Uterus (tissue), 2 donors: ENCODE measurements at regions not wholly inside any gene's neighbourhood (a gene's known extent, or its start where the extent isn't known, plus 50 kb on each side); places are given as distances from the start of the nearest gene placed in this dataset.

ENCODE experiments used
- POLR2A ChIP-seq, 2 donors: fragments of 450-650 bp; IDR thresholded peaks; one replicate each; pipeline ENCODE4 v1.6.1; 2016; ENCODE audit warnings: antibody characterized with exemption in 2 of 2, mild to moderate bottlenecking in 1 of 2, moderate library complexity in 1 of 2
- TF ChIP-seq, protein P1 (sequence below), 4 experiments: fragments of 200-600 bp in 2 of 4; fragments of 450-650 bp in 2 of 4; sonication (generic) in 2 of 4; IDR thresholded peaks; one replicate each; pipeline ENCODE4 v1.5.1; 2016 to 2019; ENCODE audit warnings: antibody characterized with exemption in 4 of 4, mild to moderate bottlenecking in 2 of 4, moderate library complexity in 1 of 4

DNA sequence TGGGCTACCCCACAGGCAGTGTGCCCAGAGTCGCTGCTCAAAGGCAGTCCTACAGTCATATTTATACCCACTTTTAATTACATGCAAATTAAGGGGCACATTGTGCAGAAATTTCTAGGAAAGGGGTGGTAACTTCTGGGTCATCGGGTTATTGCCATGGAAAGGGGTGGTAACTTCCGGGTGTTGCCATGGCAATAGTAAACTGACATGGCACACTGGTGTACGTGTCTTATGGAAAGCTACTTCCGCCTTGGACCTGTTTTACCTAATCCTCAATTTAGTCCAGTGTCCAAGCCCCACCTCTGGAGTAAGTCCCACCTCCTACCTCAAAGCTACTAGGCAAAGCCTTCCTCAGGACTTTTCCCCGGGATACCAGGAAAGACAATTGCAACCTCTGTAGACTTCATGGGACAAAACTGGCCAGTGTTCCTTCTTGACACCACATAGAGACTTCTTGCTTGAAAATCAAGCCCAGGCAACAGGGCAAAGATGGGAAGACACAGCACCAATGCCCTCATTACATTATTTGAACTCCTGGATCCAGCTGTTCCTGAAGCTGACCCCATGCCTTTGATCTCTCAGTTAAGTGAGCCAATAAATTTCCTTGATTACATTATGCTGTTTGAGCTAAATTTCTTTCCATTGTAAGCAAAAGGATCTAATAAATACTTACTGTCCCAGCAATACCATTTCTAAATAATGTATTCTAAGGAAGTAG, 63.3 kb upstream of the AGAP1 start:
- TF ChIP-seq, protein P1, sequence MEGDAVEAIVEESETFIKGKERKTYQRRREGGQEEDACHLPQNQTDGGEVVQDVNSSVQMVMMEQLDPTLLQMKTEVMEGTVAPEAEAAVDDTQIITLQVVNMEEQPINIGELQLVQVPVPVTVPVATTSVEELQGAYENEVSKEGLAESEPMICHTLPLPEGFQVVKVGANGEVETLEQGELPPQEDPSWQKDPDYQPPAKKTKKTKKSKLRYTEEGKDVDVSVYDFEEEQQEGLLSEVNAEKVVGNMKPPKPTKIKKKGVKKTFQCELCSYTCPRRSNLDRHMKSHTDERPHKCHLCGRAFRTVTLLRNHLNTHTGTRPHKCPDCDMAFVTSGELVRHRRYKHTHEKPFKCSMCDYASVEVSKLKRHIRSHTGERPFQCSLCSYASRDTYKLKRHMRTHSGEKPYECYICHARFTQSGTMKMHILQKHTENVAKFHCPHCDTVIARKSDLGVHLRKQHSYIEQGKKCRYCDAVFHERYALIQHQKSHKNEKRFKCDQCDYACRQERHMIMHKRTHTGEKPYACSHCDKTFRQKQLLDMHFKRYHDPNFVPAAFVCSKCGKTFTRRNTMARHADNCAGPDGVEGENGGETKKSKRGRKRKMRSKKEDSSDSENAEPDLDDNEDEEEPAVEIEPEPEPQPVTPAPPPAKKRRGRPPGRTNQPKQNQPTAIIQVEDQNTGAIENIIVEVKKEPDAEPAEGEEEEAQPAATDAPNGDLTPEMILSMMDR (IDR thresholded peaks at IDR 0.05): no peak
- no peak for TF ChIP-seq POLR2A (IDR thresholded peaks at IDR 0.05)
